ENCODE measurements at regions not wholly inside any gene's neighbourhood (a gene's known extent, or its start where the extent isn't known, plus 50 kb on each side); places are given as distances from the start of the nearest gene placed in this dataset.

- Histone ChIP-seq H3K79me2 (ENCODE audit: insufficient read depth) (no peaks in the 10 kb centered on the region), H3K27me3 (ENCODE audit: insufficient read depth) (no peaks in the 10 kb centered on the region), H3F3A (replicated peaks; ENCODE audit: insufficient read depth) (no peaks in the 10 kb centered on the region), H3K9me2 (no peaks in the 10 kb centered on the region), H3K9ac (no peak overlapping the region), H3K27ac (ENCODE audit: low read depth in 2 of 2, low read length in 1 of 2) (no peak overlapping the region), H3K4me1 (ENCODE audit: control insufficient read depth in 1 of 2, insufficient read depth in 2 of 2, low read depth in 1 of 2, low read length in 1 of 2) (no peaks in the 10 kb centered on the region), H2AFZ (ENCODE audit: low read depth) (no peak overlapping the region), H4K20me1 (ENCODE audit: insufficient read depth) (no peaks in the 10 kb centered on the region), H3K9me3 (no peaks in the 10 kb centered on the region), H3K4me3 (ENCODE audit: low read depth in 2 of 2, low read length in 1 of 2) (no peak overlapping the region), H3K36me3 (replicated peaks in 1 of 2; ENCODE audit: control insufficient read depth in 1 of 2, insufficient read depth in 2 of 2, low read length in 1 of 2) (no peaks in the 10 kb centered on the region), H3K4me2 (no peak overlapping the region)
- TF ChIP-seq USF1 (IDR thresholded peaks at IDR 0.05; ENCODE audit: borderline replicate concordance, low read depth) (no peak), NFIC (IDR thresholded peaks at IDR 0.05; ENCODE audit: borderline replicate concordance) (no peak), ZBTB33 (IDR thresholded peaks at IDR 0.05; ENCODE audit: borderline replicate concordance, low read depth) (no peak)
- 61% methylated on average over 7 of the region's 8 CpGs for WGBS (ENCODE audit: low lambda C conversion rate)
- no peak for DNase-seq
- CTCF ChIA-PET = no interaction called here
- POLR2A ChIA-PET = no interaction called here
These were observed 97.9 kb upstream of the UNC13C start for GRCh38 chr15:53880357-53880756.

- POLR2A ChIA-PET = no interaction called here
- WGBS (ENCODE audit: low lambda C conversion rate) = 19% methylated on average over 2 of the region's 2 CpGs
These were observed 102.5 kb upstream of the UNC13C start for GRCh38 chr15:53875711-53876110.

More at GRCh38 chr15:53875711-53876110, 102.5 kb upstream of the UNC13C start:
- CTCF ChIA-PET = interaction anchor here (1.0 kb wide), 1 partner anchor 63 kb away, joined by 3 read pairs; no protein-coding TSS in a partner anchor
- H4K20me1 ChIP-seq (ENCODE audit: insufficient read depth) = no peaks in the 10 kb centered on the region
- no peaks in the 10 kb centered on the region for H3K9me2 ChIP-seq
- no peaks in the 10 kb centered on the region for H3K4me1 ChIP-seq (ENCODE audit: control insufficient read depth in 1 of 2, insufficient read depth in 2 of 2, low read depth in 1 of 2, low read length in 1 of 2)
- H3K27ac ChIP-seq (ENCODE audit: low read depth in 2 of 2, low read length in 1 of 2) = no peak overlapping the region
- no peak overlapping the region for H3K4me3 ChIP-seq (ENCODE audit: low read depth in 2 of 2, low read length in 1 of 2)
- DNase-seq = no peak
- no peaks in the 10 kb centered on the region for H3K36me3 ChIP-seq (replicated peaks in 1 of 2; ENCODE audit: control insufficient read depth in 1 of 2, insufficient read depth in 2 of 2, low read length in 1 of 2)
- no peaks in the 10 kb centered on the region for H3F3A ChIP-seq (replicated peaks; ENCODE audit: insufficient read depth)
- no peaks in the 10 kb centered on the region for H3K27me3 ChIP-seq (ENCODE audit: insufficient read depth)
- H3K9ac ChIP-seq = no peak overlapping the region
- no peaks in the 10 kb centered on the region for H3K9me3 ChIP-seq
- no peak overlapping the region for H2AFZ ChIP-seq (ENCODE audit: low read depth)
- H3K4me2 ChIP-seq = no peak overlapping the region
- H3K79me2 ChIP-seq (ENCODE audit: insufficient read depth) = no peaks in the 10 kb centered on the region
- no peak for TF ChIP-seq REST (IDR thresholded peaks at IDR 0.05; ENCODE audit: low read depth, low read length)
- TF ChIP-seq MAX (IDR thresholded peaks at IDR 0.05; ENCODE audit: low read depth) = no peak
- no peak for TF ChIP-seq NRF1 (IDR thresholded peaks at IDR 0.05; ENCODE audit: low read depth, low read length)
- no peak for TF ChIP-seq GATA2 (CRISPR knock-in tag; IDR thresholded peaks at IDR 0.05)
- no peak for TF ChIP-seq USF1 (IDR thresholded peaks at IDR 0.05; ENCODE audit: borderline replicate concordance, low read depth)
- TF ChIP-seq MEF2A (IDR thresholded peaks at IDR 0.05; ENCODE audit: borderline replicate concordance, low read depth) = no peak
- TF ChIP-seq PBX3 (IDR thresholded peaks at IDR 0.05) = no peak

Measured in SK-N-SH (cell line).